Transverse colon (tissue), 3 donors: ENCODE measurements at regions not wholly inside any gene's neighbourhood (a gene's known extent, or its start where the extent isn't known, plus 50 kb on each side); places are given as distances from the start of the nearest gene placed in this dataset.

Experiments used
- EP300 ChIP-seq: sonication (generic); formaldehyde crosslinking; IDR thresholded peaks from one replicate; pipeline ENCODE4 v1.6.1; 2017; ENCODE audit warnings: antibody characterized with exemption, low read depth
- POLR2A ChIP-seq: fragments of 450-650 bp; IDR thresholded peaks from one replicate; pipeline ENCODE4 v1.6.1; 2016; ENCODE audit warnings: antibody characterized with exemption, mild to moderate bottlenecking, moderate library complexity
- TF ChIP-seq, protein P1 (sequence below), 5 experiments: fragments of 200-600 bp in 3 of 5; fragments of 450-650 bp in 2 of 5; sonication (generic) in 3 of 5; IDR thresholded peaks; 1 replicate in 2 of 5; 2 replicates in 3 of 5; pipeline ENCODE4 v1.5.1; 2016 to 2017; ENCODE audit warnings: antibody characterized with exemption in 5 of 5, inconsistent platforms in 3 of 5, mild to moderate bottlenecking in 2 of 5, moderate library complexity in 1 of 5

DNA sequence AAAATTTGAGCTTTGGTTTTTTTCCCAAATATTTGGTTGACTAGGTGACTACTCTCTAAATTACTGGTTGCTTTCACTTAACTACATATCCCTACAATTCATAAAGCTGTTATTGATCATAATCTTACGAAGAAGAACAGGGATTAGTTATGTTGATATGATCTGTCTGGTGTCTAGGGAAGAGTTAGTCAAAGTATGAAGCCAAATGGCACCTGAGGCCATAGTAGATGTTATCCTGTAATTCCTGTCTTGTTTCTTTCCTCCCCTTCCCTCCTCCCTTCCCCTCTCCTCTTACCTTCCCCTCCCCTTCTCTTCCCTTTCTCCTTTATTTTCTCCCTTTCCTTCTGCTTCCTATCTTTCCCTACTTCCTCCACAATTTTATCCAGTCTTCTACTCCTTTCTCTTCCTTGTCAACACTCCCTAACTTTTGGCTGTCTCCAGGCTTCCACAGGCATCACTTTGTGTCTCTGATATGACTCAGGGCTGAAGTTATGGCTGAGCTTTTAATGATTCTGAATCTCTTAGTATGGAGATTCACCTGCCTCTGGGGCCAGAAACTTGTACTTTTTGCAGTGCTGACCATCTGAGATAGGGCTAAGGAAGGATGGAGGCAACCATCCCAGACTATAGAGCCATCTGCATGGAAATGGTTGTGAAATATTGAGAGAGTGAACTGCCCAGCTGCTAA lies 149.9 kb upstream of the TCF4 start:
- TF ChIP-seq, protein P1, sequence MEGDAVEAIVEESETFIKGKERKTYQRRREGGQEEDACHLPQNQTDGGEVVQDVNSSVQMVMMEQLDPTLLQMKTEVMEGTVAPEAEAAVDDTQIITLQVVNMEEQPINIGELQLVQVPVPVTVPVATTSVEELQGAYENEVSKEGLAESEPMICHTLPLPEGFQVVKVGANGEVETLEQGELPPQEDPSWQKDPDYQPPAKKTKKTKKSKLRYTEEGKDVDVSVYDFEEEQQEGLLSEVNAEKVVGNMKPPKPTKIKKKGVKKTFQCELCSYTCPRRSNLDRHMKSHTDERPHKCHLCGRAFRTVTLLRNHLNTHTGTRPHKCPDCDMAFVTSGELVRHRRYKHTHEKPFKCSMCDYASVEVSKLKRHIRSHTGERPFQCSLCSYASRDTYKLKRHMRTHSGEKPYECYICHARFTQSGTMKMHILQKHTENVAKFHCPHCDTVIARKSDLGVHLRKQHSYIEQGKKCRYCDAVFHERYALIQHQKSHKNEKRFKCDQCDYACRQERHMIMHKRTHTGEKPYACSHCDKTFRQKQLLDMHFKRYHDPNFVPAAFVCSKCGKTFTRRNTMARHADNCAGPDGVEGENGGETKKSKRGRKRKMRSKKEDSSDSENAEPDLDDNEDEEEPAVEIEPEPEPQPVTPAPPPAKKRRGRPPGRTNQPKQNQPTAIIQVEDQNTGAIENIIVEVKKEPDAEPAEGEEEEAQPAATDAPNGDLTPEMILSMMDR (IDR thresholded peaks at IDR 0.05) = no peak
- TF ChIP-seq POLR2A (no peak), EP300 (no peak)
